ENCODE measurements at regions not wholly inside any gene's neighbourhood (a gene's known extent, or its start where the extent isn't known, plus 50 kb on each side); places are given as distances from the start of the nearest gene placed in this dataset.
"Not testable (repeated sequence)": the region's sequence is repeated elsewhere in the genome, so short reads cannot be mapped to it uniquely, and the experiment has no call there.

GRCh38 chr7:52360541-52360940 lies 674.9 kb upstream of the POM121L12 start:
- no peak overlapping the region for H3K27ac ChIP-seq (ENCODE audit: low read depth, low read length)
- Mint-ChIP-seq H3K4me1 (no peaks in the 10 kb centered on the region), H3K4me3 (no peak overlapping the region), H3K36me3 (no peaks in the 10 kb centered on the region), H3K9me3 (peaks cover 2 to 30% (median 14%) of the 10 kb centered on the region in 8 donors), H3K27me3 (no peaks in the 10 kb centered on the region), H3K27ac (no peak overlapping the region)
- H3K4me3 ChIP-seq (ENCODE audit: low read length in 2 of 2), result no peak overlapping the region
- no peak for DNase-seq
- H3K36me3 ChIP-seq (ENCODE audit: insufficient read depth, low read length), result no peaks in the 10 kb centered on the region
- H3K27me3 ChIP-seq (ENCODE audit: insufficient read depth, low read length), result no peaks in the 10 kb centered on the region
- intact Hi-C loops (cut with micrococcal nuclease), result no loop called here
- no peaks in the 10 kb centered on the region for H3K9me3 ChIP-seq (ENCODE audit: control insufficient read depth in 1 of 2, low read length in 2 of 2)
- ChIA-PET CTCF (ENCODE audit: partially characterized antibody) (no interaction called here), POLR2A (ENCODE audit: partially characterized antibody) (no interaction called here)
- H3K4me1 ChIP-seq (ENCODE audit: insufficient read depth, low read length), result no peaks in the 10 kb centered on the region

GRCh38 chr7:52355053-52355452 lies 680.4 kb upstream of the POM121L12 start:
- Mint-ChIP-seq H3K36me3 (no peaks in the 10 kb centered on the region), H3K9me3 (peaks cover 2 to 21% (median 12%) of the 10 kb centered on the region in 8 donors), H3K4me1 (no peaks in the 10 kb centered on the region), H3K27ac (no peak overlapping the region), H3K4me3 (no peak overlapping the region), H3K27me3 (no peaks in the 10 kb centered on the region)
- DNase-seq, result no peak
- no peaks in the 10 kb centered on the region for H3K36me3 ChIP-seq (ENCODE audit: insufficient read depth, low read length)
- intact Hi-C loops (cut with micrococcal nuclease), result no loop called here
- no peak overlapping the region for H3K4me3 ChIP-seq (ENCODE audit: low read length in 2 of 2)
- no peaks in the 10 kb centered on the region for H3K27me3 ChIP-seq (ENCODE audit: insufficient read depth, low read length)
- no peaks in the 10 kb centered on the region for H3K9me3 ChIP-seq (ENCODE audit: control insufficient read depth in 1 of 2, low read length in 2 of 2)
- POLR2A ChIA-PET (ENCODE audit: partially characterized antibody), result no interaction called here
- CTCF ChIA-PET (ENCODE audit: partially characterized antibody), result no interaction called here
- H3K4me1 ChIP-seq (ENCODE audit: insufficient read depth, low read length), result no peaks in the 10 kb centered on the region
- H3K27ac ChIP-seq (ENCODE audit: low read depth, low read length), result no peak overlapping the region

- Histone ChIP-seq H3K27ac (ENCODE audit: low read depth, low read length) (no peak overlapping the region), H3K9me3 (ENCODE audit: control insufficient read depth in 1 of 2, low read length in 2 of 2) (no peaks in the 10 kb centered on the region), H3K27me3 (ENCODE audit: insufficient read depth, low read length) (no peaks in the 10 kb centered on the region), H3K4me3 (ENCODE audit: low read length in 2 of 2) (no peak overlapping the region), H3K36me3 (ENCODE audit: insufficient read depth, low read length) (no peaks in the 10 kb centered on the region), H3K4me1 (ENCODE audit: insufficient read depth, low read length) (no peaks in the 10 kb centered on the region)
- ChIA-PET CTCF (ENCODE audit: partially characterized antibody) (interaction anchor here (1.0 kb wide), 1 partner anchor 10 kb away, joined by 3 read pairs; no protein-coding TSS in a partner anchor), POLR2A (ENCODE audit: partially characterized antibody) (no interaction called here)
- Mint-ChIP-seq H3K27me3 (no peaks in the 10 kb centered on the region), H3K36me3 (no peaks in the 10 kb centered on the region), H3K27ac (no peak overlapping the region), H3K4me1 (no peaks in the 10 kb centered on the region), H3K9me3 (peaks cover 2 to 19% (median 11%) of the 10 kb centered on the region in 8 donors), H3K4me3 (no peak overlapping the region)
- DNase-seq, result no peak
- intact Hi-C loops (cut with micrococcal nuclease), result no loop called here
Observed at GRCh38 chr7:52352013-52352981, 683.1 kb upstream of the POM121L12 start.

DNA sequence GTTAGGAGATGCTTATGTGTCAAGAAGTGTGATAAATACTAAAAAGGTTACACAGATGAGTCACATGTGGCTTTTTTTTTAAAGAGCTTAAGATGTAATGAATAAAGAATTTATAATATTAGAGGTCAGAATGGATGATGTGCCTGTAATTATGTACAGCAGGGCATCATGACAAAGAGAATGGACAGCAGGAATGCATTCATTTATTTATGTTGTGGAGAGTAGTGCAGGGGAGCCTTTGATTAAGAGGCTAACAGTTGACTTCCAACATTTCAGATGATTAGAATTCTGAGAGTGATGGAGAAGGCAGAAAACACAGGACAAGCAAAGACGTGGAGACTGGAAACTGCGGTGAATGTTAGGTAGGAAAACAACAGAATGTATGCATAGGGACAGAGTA lies 691.4 kb upstream of the POM121L12 start:
- Histone ChIP-seq H3K4me3 (ENCODE audit: low read length in 2 of 2) (no peak overlapping the region), H3K27me3 (ENCODE audit: insufficient read depth, low read length) (no peaks in the 10 kb centered on the region), H3K4me1 (ENCODE audit: insufficient read depth, low read length) (no peaks in the 10 kb centered on the region), H3K27ac (ENCODE audit: low read depth, low read length) (no peak overlapping the region), H3K9me3 (ENCODE audit: control insufficient read depth in 1 of 2, low read length in 2 of 2) (no peaks in the 10 kb centered on the region), H3K36me3 (ENCODE audit: insufficient read depth, low read length) (no peaks in the 10 kb centered on the region)
- no peaks in the 10 kb centered on the region for H3K27me3 Mint-ChIP-seq
- POLR2A ChIA-PET (ENCODE audit: partially characterized antibody), result no interaction called here
- peaks cover 0 to 2% of the 10 kb centered on the region in 2 donors for H3K36me3 Mint-ChIP-seq
- CTCF ChIA-PET (ENCODE audit: partially characterized antibody), result no interaction called here
- H3K9me3 Mint-ChIP-seq, result peaks cover 0 to 33% (median 12%) of the 10 kb centered on the region in 8 donors
- no peaks in the 10 kb centered on the region for H3K4me1 Mint-ChIP-seq
- intact Hi-C loops (cut with micrococcal nuclease), result no loop called here
- H3K27ac Mint-ChIP-seq, result no peak overlapping the region
- DNase-seq, result no peak
- no peak overlapping the region for H3K4me3 Mint-ChIP-seq

DNA sequence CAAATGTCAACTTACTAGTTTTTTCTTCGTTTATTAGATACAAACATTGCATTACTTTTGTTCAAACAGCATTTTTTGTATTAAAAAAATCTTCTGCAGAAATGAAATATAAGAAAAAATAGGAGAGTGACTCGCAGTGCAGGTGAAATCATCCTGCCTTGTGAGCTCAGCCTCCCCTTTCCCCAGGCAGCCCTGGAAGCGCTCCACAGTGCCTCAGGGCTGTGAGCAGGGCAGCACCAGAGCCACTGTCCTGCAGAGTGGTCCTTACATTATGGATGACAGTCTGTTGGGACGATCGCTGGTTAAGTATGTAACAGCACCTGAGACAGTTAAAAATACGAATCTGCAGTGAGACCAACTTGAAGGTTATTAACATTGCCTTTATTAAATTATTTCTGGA lies 695.4 kb upstream of the POM121L12 start:
- H3K27ac Mint-ChIP-seq, result no peak overlapping the region
- no peak for DNase-seq
- intact Hi-C loops (cut with micrococcal nuclease), result no loop called here
- no peak overlapping the region for H3K27ac ChIP-seq (ENCODE audit: low read depth, low read length)
- ChIA-PET POLR2A (ENCODE audit: partially characterized antibody) (no interaction called here), CTCF (ENCODE audit: partially characterized antibody) (no interaction called here)
- no peaks in the 10 kb centered on the region for H3K27me3 ChIP-seq (ENCODE audit: insufficient read depth, low read length)
- no peaks in the 10 kb centered on the region for H3K9me3 ChIP-seq (ENCODE audit: control insufficient read depth in 1 of 2, low read length in 2 of 2)
- H3K4me3 ChIP-seq (ENCODE audit: low read length in 2 of 2), result no peak overlapping the region
- peaks cover 0 to 2% of the 10 kb centered on the region in 2 donors for H3K36me3 Mint-ChIP-seq
- no peaks in the 10 kb centered on the region for H3K4me1 ChIP-seq (ENCODE audit: insufficient read depth, low read length)
- H3K36me3 ChIP-seq (ENCODE audit: insufficient read depth, low read length), result no peaks in the 10 kb centered on the region
- no peaks in the 10 kb centered on the region for H3K4me1 Mint-ChIP-seq
- H3K27me3 Mint-ChIP-seq, result no peaks in the 10 kb centered on the region
- peaks cover 0 to 29% (median 7%) of the 10 kb centered on the region in 8 donors for H3K9me3 Mint-ChIP-seq
- no peak overlapping the region for H3K4me3 Mint-ChIP-seq

- H3K27ac ChIP-seq (ENCODE audit: low read depth, low read length); POLR2A ChIA-PET (ENCODE audit: partially characterized antibody); H3K27me3 Mint-ChIP-seq: not testable (repeated sequence)
Observed at GRCh38 chr7:52328328-52328727, 707.1 kb upstream of the POM121L12 start.

DNA sequence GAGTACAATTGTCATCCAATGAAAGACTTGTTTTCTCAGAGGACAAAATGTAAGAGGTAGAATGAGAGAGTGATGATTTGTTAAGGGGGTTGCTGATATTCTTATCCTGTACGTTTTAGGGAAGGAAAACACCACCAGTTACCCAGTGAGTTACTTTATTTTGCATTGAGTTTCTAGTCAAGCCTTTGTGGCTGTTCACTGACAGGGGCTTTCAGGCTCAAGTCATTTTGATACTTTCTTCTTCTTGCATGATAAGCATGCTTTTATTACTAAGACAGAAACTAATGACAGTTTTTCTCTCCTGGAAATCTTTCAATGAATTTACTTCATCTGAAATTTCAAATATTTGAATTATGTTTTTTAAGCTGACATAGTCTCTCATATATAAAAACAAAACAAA lies 710.2 kb upstream of the POM121L12 start:
- POLR2A ChIA-PET (ENCODE audit: partially characterized antibody), result no interaction called here
- no peak overlapping the region for H3K27ac ChIP-seq (ENCODE audit: low read depth, low read length)
- Mint-ChIP-seq H3K4me3 (no peak overlapping the region), H3K36me3 (no peaks in the 10 kb centered on the region), H3K4me1 (no peaks in the 10 kb centered on the region), H3K27ac (no peak overlapping the region), H3K27me3 (no peaks in the 10 kb centered on the region), H3K9me3 (peaks cover 2 to 32% (median 24%) of the 10 kb centered on the region in 8 donors)
- H3K4me3 ChIP-seq (ENCODE audit: low read length in 2 of 2), result no peak overlapping the region
- intact Hi-C loops (cut with micrococcal nuclease), result no loop called here
- no peak for DNase-seq
- H3K36me3 ChIP-seq (ENCODE audit: insufficient read depth, low read length), result no peaks in the 10 kb centered on the region
- CTCF ChIA-PET (ENCODE audit: partially characterized antibody), result no interaction called here
- no peaks in the 10 kb centered on the region for H3K9me3 ChIP-seq (ENCODE audit: control insufficient read depth in 1 of 2, low read length in 2 of 2)
- no peaks in the 10 kb centered on the region for H3K27me3 ChIP-seq (ENCODE audit: insufficient read depth, low read length)
- no peaks in the 10 kb centered on the region for H3K4me1 ChIP-seq (ENCODE audit: insufficient read depth, low read length)

More at GRCh38 chr7:52328328-52328727, 707.1 kb upstream of the POM121L12 start:
- intact Hi-C loops (cut with micrococcal nuclease); H3K27ac Mint-ChIP-seq; H3K27me3 ChIP-seq (ENCODE audit: insufficient read depth, low read length); H3K36me3 ChIP-seq (ENCODE audit: insufficient read depth, low read length); H3K4me1 Mint-ChIP-seq; H3K4me3 ChIP-seq (ENCODE audit: low read length in 2 of 2); DNase-seq; H3K36me3 Mint-ChIP-seq; H3K4me1 ChIP-seq (ENCODE audit: insufficient read depth, low read length); H3K9me3 ChIP-seq (ENCODE audit: control insufficient read depth in 1 of 2, low read length in 2 of 2); CTCF ChIA-PET (ENCODE audit: partially characterized antibody); H3K4me3 Mint-ChIP-seq: not testable (repeated sequence)
- H3K9me3 Mint-ChIP-seq, result peaks cover 0 to 34% (median 25%) of the 10 kb centered on the region in 8 donors

Measured in CD4-positive, alpha-beta memory T cell (primary cell).